Neuronal stem cell (in vitro differentiated cells): ENCODE measurements at regions not wholly inside any gene's neighbourhood (a gene's known extent, or its start where the extent isn't known, plus 50 kb on each side); places are given as distances from the start of the nearest gene placed in this dataset.

ENCODE experiments used
- DNase-seq: peaks from one replicate; pipeline ENCODE4 v3.0.0-alpha.2; 2013; ENCODE audit warnings: low spot score
- H2AFZ ChIP-seq: one replicate; pipeline ENCODE4 v1.6.1; 2013; ENCODE audit warnings: mild to moderate bottlenecking, low read length, inconsistent platforms
- H2AK5ac ChIP-seq: 2 replicates; pipeline ENCODE4 v1.6.1; 2013; ENCODE audit warnings: low read depth, mild to moderate bottlenecking, inconsistent platforms, low read length, moderate library complexity, mixed read lengths
- H2BK120ac ChIP-seq: 2 replicates; pipeline ENCODE4 v1.6.1; 2013; ENCODE audit warnings: low read depth, mild to moderate bottlenecking, inconsistent platforms, low read length, moderate library complexity, mixed read lengths
- H2BK12ac ChIP-seq: one replicate; pipeline ENCODE4 v1.6.1; 2013; ENCODE audit warnings: low read length, inconsistent platforms
- H2BK15ac ChIP-seq: 2 replicates; pipeline ENCODE4 v1.6.1; 2013; ENCODE audit warnings: mild to moderate bottlenecking, low read length, inconsistent platforms, mixed read lengths
- H2BK5ac ChIP-seq: one replicate; pipeline ENCODE4 v1.6.1; 2013; ENCODE audit warnings: inconsistent platforms, mild to moderate bottlenecking, low read length, moderate library complexity
- H3K14ac ChIP-seq: one replicate; pipeline ENCODE4 v1.6.1; 2013; ENCODE audit warnings: low read length, inconsistent platforms
- H3K18ac ChIP-seq: 2 replicates; pipeline ENCODE4 v1.6.1; 2013; ENCODE audit warnings: low read length, inconsistent platforms
- H3K23ac ChIP-seq: 2 replicates; pipeline ENCODE4 v1.6.1; 2013; ENCODE audit warnings: low read depth, mild to moderate bottlenecking, mixed read lengths, low read length, inconsistent platforms; ENCODE audit not compliant: poor library complexity
- H3K27ac ChIP-seq: replicated peaks from 3 replicates; pipeline ENCODE4 v1.5.1; 2013; ENCODE audit warnings: low read length, inconsistent platforms
- H3K27me3 ChIP-seq, 3 experiments: 2 replicates each; pipeline ENCODE4 v1.6.1; 2013; ENCODE audit warnings: low read length in 3 of 3, mild to moderate bottlenecking in 2 of 3, inconsistent platforms in 1 of 3, low read depth in 1 of 3, mixed read lengths in 1 of 3, moderate library complexity in 1 of 3; ENCODE audit not compliant: control insufficient read depth in 3 of 3, insufficient read depth in 3 of 3
- H3K36me3 ChIP-seq, 2 donors: replicated peaks in 1 of 2; 2 replicates each; pipeline ENCODE4 v1.6.1; 2013; ENCODE audit warnings: low read length in 2 of 2; ENCODE audit not compliant: control insufficient read depth in 2 of 2, insufficient read depth in 2 of 2
- H3K4ac ChIP-seq: 2 replicates; pipeline ENCODE4 v1.6.1; 2013; ENCODE audit warnings: inconsistent platforms, mild to moderate bottlenecking, low read length, moderate library complexity
- H3K4me1 ChIP-seq, 2 donors: 1 replicate in 1 of 2; 2 replicates in 1 of 2; pipeline ENCODE4 v1.6.1; 2013; ENCODE audit warnings: low read length in 2 of 2, low read depth in 1 of 2; ENCODE audit not compliant: control insufficient read depth in 2 of 2, insufficient read depth in 1 of 2
- H3K4me2 ChIP-seq: one replicate; pipeline ENCODE4 v1.6.1; 2013; ENCODE audit warnings: mild to moderate bottlenecking, low read length, inconsistent platforms; ENCODE audit not compliant: insufficient read depth, poor library complexity, severe bottlenecking
- H3K4me3 ChIP-seq, 2 donors: 2 replicates each; pipeline ENCODE4 v1.5.1; 2013; ENCODE audit warnings: low read length in 2 of 2, mild to moderate bottlenecking in 2 of 2, inconsistent platforms in 1 of 2, moderate library complexity in 1 of 2
- H3K79me1 ChIP-seq: one replicate; pipeline ENCODE4 v1.6.1; 2013; ENCODE audit warnings: low read depth, mild to moderate bottlenecking, inconsistent platforms, low read length, moderate library complexity
- H3K9ac ChIP-seq: one replicate; pipeline ENCODE4 v1.6.1; 2013; ENCODE audit warnings: mild to moderate bottlenecking, low read depth, low read length, inconsistent platforms; ENCODE audit not compliant: poor library complexity
- H3K9me3 ChIP-seq, 2 donors: replicated peaks in 1 of 2; 2 replicates each; pipeline versions ENCODE3 to v1.6.1; 2013; ENCODE audit warnings: low read length in 2 of 2, mild to moderate bottlenecking in 2 of 2, inconsistent platforms in 1 of 2, low read depth in 1 of 2, mixed read lengths in 1 of 2, moderate library complexity in 1 of 2; ENCODE audit not compliant: control insufficient read depth in 2 of 2, insufficient read depth in 1 of 2
- H4K8ac ChIP-seq: one replicate; pipeline ENCODE4 v1.6.1; 2013; ENCODE audit warnings: low read depth, mild to moderate bottlenecking, inconsistent platforms, low read length, moderate library complexity
- H4K91ac ChIP-seq: one replicate; pipeline ENCODE4 v1.6.1; 2013; ENCODE audit warnings: low read length, low read depth, mild to moderate bottlenecking, inconsistent platforms; ENCODE audit not compliant: poor library complexity
- WGBS, 2 donors: extraction: QIAGEN DNeasy Blood & Tissue Kit; methylation state at CpG; one replicate each; pipeline ENCODE4 v1.1.7; 2013; ENCODE audit warnings: missing lambda C conversion rate in 2 of 2, mixed read lengths in 1 of 2; ENCODE audit not compliant: insufficient read length in 2 of 2, insufficient replicate concordance in 1 of 2; ENCODE audit errors: extremely low coverage in 2 of 2; 5-methylcytosine and 5-hydroxymethylcytosine counted together

DNA sequence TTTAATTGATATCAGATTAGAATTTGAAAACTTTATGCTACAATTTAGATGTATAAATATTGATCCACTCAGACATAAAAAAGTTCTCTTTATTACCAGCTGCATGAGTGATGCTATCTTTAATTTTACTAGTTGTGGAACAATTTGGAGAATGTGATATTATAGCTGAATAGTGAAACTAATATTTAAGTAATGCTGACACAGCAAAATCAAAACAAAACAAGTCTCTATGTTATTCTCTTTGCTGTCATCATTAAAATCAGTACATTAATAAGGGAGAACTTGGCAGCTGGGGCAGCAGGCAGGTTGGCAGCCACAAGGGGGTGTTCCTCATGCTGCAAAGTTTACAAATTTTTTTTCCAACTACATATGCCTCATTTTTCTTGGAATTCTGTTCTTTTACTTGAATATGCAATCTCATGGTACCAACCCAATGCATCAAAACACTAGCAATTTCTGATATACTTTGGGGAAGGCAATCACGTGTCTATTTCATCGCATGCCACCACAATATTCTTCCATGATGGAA is 585.3 kb downstream of the FGF9 start:
- Histone ChIP-seq H3K9ac (no peak overlapping the region), H2AK5ac (no peak overlapping the region), H2AFZ (no peak overlapping the region), H3K9me3 (no peaks in the 10 kb centered on the region), H3K18ac (no peak overlapping the region), H3K14ac (no peak overlapping the region), H2BK5ac (no peak overlapping the region), H3K23ac (no peak overlapping the region), H3K4ac (no peak overlapping the region), H2BK15ac (no peak overlapping the region), H3K36me3 (no peaks in the 10 kb centered on the region), H3K27me3 (no peaks in the 10 kb centered on the region), H3K79me1 (no peaks in the 10 kb centered on the region), H3K27ac (no peak overlapping the region), H3K4me1 (peaks cover 0 to 1% of the 10 kb centered on the region in 2 donors), H2BK120ac (no peak overlapping the region), H4K91ac (no peak overlapping the region), H3K4me2 (no peak overlapping the region), H2BK12ac (no peak overlapping the region), H4K8ac (no peak overlapping the region), H3K4me3 (no peak overlapping the region)
- WGBS, 2 donors = no CpG with 5 or more reads among the region's 2 CpGs
- no peak for DNase-seq

- no peak for DNase-seq
- H3K79me1 ChIP-seq = no peaks in the 10 kb centered on the region
- H2BK12ac ChIP-seq = no peak overlapping the region
- H3K36me3 ChIP-seq = no peaks in the 10 kb centered on the region
- no peak overlapping the region for H2BK120ac ChIP-seq
- H3K4me3 ChIP-seq = no peak overlapping the region
- no peak overlapping the region for H4K91ac ChIP-seq
- H3K9ac ChIP-seq = no peak overlapping the region
- no peak overlapping the region for H3K14ac ChIP-seq
- H3K27ac ChIP-seq = no peak overlapping the region
- H3K18ac ChIP-seq = no peak overlapping the region
- no peak overlapping the region for H4K8ac ChIP-seq
- H3K4ac ChIP-seq = no peak overlapping the region
- H3K23ac ChIP-seq = no peak overlapping the region
- no peak overlapping the region for H2AK5ac ChIP-seq
- WGBS, 2 donors = no CpG with 5 or more reads among the region's 6 CpGs
- no peak overlapping the region for H2BK5ac ChIP-seq
- H3K9me3 ChIP-seq = no peaks in the 10 kb centered on the region
- H2AFZ ChIP-seq = no peak overlapping the region
- no peak overlapping the region for H3K4me2 ChIP-seq
- H3K4me1 ChIP-seq = peaks cover 0 to 3% of the 10 kb centered on the region in 2 donors
- H2BK15ac ChIP-seq = no peak overlapping the region
- H3K27me3 ChIP-seq = no peaks in the 10 kb centered on the region
Observed at GRCh38 chr13:22262001-22262885, 591.4 kb downstream of the FGF9 start.

GRCh38 chr13:22263185-22263584 is 592.3 kb downstream of the FGF9 start:
- Histone ChIP-seq H3K79me1 (no peaks in the 10 kb centered on the region), H2BK120ac (no peak overlapping the region), H3K9me3 (no peaks in the 10 kb centered on the region), H3K4me1 (peaks cover 0 to 3% of the 10 kb centered on the region in 2 donors), H3K4me2 (no peak overlapping the region), H3K23ac (no peak overlapping the region), H3K4ac (no peak overlapping the region), H2AFZ (no peak overlapping the region), H2BK15ac (no peak overlapping the region), H2AK5ac (no peak overlapping the region), H4K91ac (no peak overlapping the region), H3K18ac (no peak overlapping the region), H3K14ac (no peak overlapping the region), H3K9ac (no peak overlapping the region), H4K8ac (no peak overlapping the region), H3K27me3 (no peaks in the 10 kb centered on the region), H3K4me3 (no peak overlapping the region), H2BK5ac (no peak overlapping the region), H3K36me3 (no peaks in the 10 kb centered on the region), H3K27ac (no peak overlapping the region), H2BK12ac (no peak overlapping the region)
- no peak for DNase-seq
- no CpG with 5 or more reads among the region's 2 CpGs for WGBS, 2 donors

DNA sequence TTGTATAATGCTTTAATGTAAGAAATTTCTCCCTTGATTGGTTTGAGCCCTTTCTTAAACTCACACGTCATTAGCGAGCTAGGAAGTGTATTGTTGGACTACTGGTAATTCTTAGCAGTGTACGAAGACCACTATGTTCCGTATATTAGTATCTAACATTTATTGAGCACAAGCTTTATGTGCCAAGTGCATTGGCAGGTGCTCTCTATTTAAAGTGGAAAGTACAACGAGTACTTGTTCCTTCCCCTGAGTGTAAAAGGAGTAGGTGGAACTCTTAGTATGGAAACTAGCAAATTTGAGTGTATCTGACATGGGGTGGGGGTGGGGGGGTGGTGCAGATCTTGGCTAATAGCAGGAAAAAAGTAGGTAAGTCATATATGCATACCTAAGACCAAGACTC is 594.7 kb downstream of the FGF9 start:
- Histone ChIP-seq H2BK12ac (no peak overlapping the region), H3K4me2 (no peak overlapping the region), H3K14ac (no peak overlapping the region), H3K4me1 (peaks cover 0 to 3% of the 10 kb centered on the region in 2 donors), H3K36me3 (no peaks in the 10 kb centered on the region), H2BK15ac (no peak overlapping the region), H4K8ac (no peak overlapping the region), H2BK5ac (no peak overlapping the region), H3K27me3 (no peaks in the 10 kb centered on the region), H3K23ac (no peak overlapping the region), H3K79me1 (no peaks in the 10 kb centered on the region), H2AK5ac (no peak overlapping the region), H3K9me3 (no peaks in the 10 kb centered on the region), H4K91ac (no peak overlapping the region), H3K18ac (no peak overlapping the region), H3K9ac (no peak overlapping the region), H3K4ac (no peak overlapping the region), H3K27ac (no peak overlapping the region), H2AFZ (no peak overlapping the region), H2BK120ac (no peak overlapping the region), H3K4me3 (no peak overlapping the region)
- DNase-seq = no peak
- no CpG with 5 or more reads among the region's 5 CpGs for WGBS, 2 donors
